ENCODE measurements at regions not wholly inside any gene's neighbourhood (a gene's known extent, or its start where the extent isn't known, plus 50 kb on each side); places are given as distances from the start of the nearest gene placed in this dataset.

- TF ChIP-seq ZNF274 (IDR thresholded peaks at IDR 0.05; ENCODE audit: low read depth, low read length) = no peak
- TF ChIP-seq YY1 (IDR thresholded peaks at IDR 0.05; ENCODE audit: insufficient read depth, insufficient read length) = no peak
- no peak for TF ChIP-seq SUZ12 (IDR thresholded peaks at IDR 0.05; ENCODE audit: extremely low read depth, insufficient read depth, insufficient read length)
Observed at GRCh38 chr6:167232356-167232755, 58.8 kb upstream of the UNC93A start.
